K562 (cell line): ENCODE measurements at regions not wholly inside any gene's neighbourhood (a gene's known extent, or its start where the extent isn't known, plus 50 kb on each side); places are given as distances from the start of the nearest gene placed in this dataset.
A peak's percentile ranks its signal among the peaks of the same experiment; 100 is the strongest.

Experiments used
- ATAC-seq: fragments of 200-7000 bp; cut with Tn5 transposase; 3 replicates; pipeline ENCODE4 v1.9.1; 2020; ENCODE audit warnings: moderate library complexity
- BruUV-seq: library from RNA; stranded (reverse); fragments of 400-500 nt; replicated peaks from 2 replicates; lab custom pipeline; 2021; lab: Mats Ljungman, UMichigan
- CTCF ChIA-PET: fragments of 300-600 bp; formaldehyde crosslinking; extraction: SDS; loops from one replicate; lab custom pipeline; 2021; ENCODE audit warnings: low intra/inter-chr PET ratio; lab: Yijun Ruan, JAX
- POLR2A ChIA-PET: fragments of 300-600, 350-650 bp; sonication (Branson Sonifier 250); formaldehyde crosslinking; extraction: SDS; loops from one replicate; lab custom pipeline; 2021; ENCODE audit warnings: antibody characterized with exemption, inconsistent platforms; lab: Yijun Ruan, JAX
- DNase-seq, 4 experiments: peaks; one replicate each; pipeline versions ENCODE4 v3.0.0 to v3.0.0-alpha.2; 2011 to 2018; ENCODE audit warnings: low spot score in 3 of 4, mixed read lengths in 3 of 4; ENCODE audit errors: extremely low read depth in 1 of 4
- FAIRE-seq: peaks from 2 replicates; lab custom pipeline; 2011; peaks lifted over from hg19 to GRCh38; lab: Jason Lieb, UNC
- H2AFZ ChIP-seq: 2 replicates; pipeline ENCODE4 v1.6.0; 2011; ENCODE audit warnings: low read depth, low read length, control low read depth, inconsistent platforms
- H3K27ac ChIP-seq: fragments of 200-600 bp; 3 replicates; pipeline ENCODE4 v1.8.0; 2011; ENCODE audit warnings: low read depth, mild to moderate bottlenecking, control low read depth, inconsistent platforms, low read length, moderate library complexity, mixed read lengths; ENCODE audit errors: extremely low read depth
- H3K27me3 ChIP-seq, 2 experiments: fragments of 300-600 bp in 1 of 2; 2 replicates in 1 of 2; 3 replicates in 1 of 2; pipeline versions ENCODE4 v1.6.0 to v1.8.0; 2011; ENCODE audit warnings: inconsistent platforms in 2 of 2, low read length in 2 of 2, mild to moderate bottlenecking in 1 of 2, mixed read lengths in 1 of 2, moderate library complexity in 1 of 2; ENCODE audit not compliant: control insufficient read depth in 2 of 2, insufficient read depth in 2 of 2
- H3K36me3 ChIP-seq: fragments of 300-600 bp; 3 replicates; pipeline ENCODE4 v1.8.0; 2011; ENCODE audit warnings: mild to moderate bottlenecking, low read length, inconsistent platforms; ENCODE audit not compliant: control insufficient read depth, insufficient read depth
- H3K4me1 ChIP-seq, 2 experiments: fragments of 200-600 bp in 1 of 2; replicated peaks in 1 of 2; 2 replicates in 1 of 2; 3 replicates in 1 of 2; pipeline versions ENCODE4 v1.5.1 to v1.8.0; 2011; ENCODE audit warnings: inconsistent platforms in 2 of 2, low read length in 2 of 2, mild to moderate bottlenecking in 1 of 2, mixed read lengths in 1 of 2, moderate library complexity in 1 of 2; ENCODE audit not compliant: control insufficient read depth in 2 of 2, insufficient read depth in 2 of 2
- H3K4me2 ChIP-seq: 2 replicates; pipeline ENCODE4 v1.6.1; 2011; ENCODE audit warnings: low read length, control low read depth, inconsistent platforms, mixed read lengths; ENCODE audit not compliant: insufficient read depth
- H3K4me3 ChIP-seq: fragments of 200-600 bp; sonication (generic), shearing (Covaris generic); 2 replicates; pipeline ENCODE4 v1.5.1; 2016; ENCODE audit warnings: control low read depth, inconsistent platforms
- H3K79me2 ChIP-seq: fragments of 200-600 bp; 3 replicates; pipeline ENCODE4 v1.8.0; 2011; ENCODE audit warnings: low read length, inconsistent platforms; ENCODE audit not compliant: control insufficient read depth, insufficient read depth
- H3K9ac ChIP-seq, 2 experiments: 2 replicates each; pipeline versions ENCODE4 v1.6.0 to v1.6.1; 2011; ENCODE audit warnings: low read depth in 2 of 2, low read length in 2 of 2, control low read depth in 1 of 2, inconsistent platforms in 1 of 2, mild to moderate bottlenecking in 1 of 2, mixed read lengths in 1 of 2; ENCODE audit not compliant: insufficient read depth in 1 of 2
- H3K9me1 ChIP-seq: one replicate; pipeline ENCODE4 v1.6.0; 2011; ENCODE audit warnings: inconsistent platforms, mild to moderate bottlenecking, low read length, moderate library complexity; ENCODE audit not compliant: control insufficient read depth, insufficient read depth
- H3K9me3 ChIP-seq: replicated peaks from 2 replicates; pipeline ENCODE4 v1.5.1; 2011; ENCODE audit warnings: low read depth, low read length, inconsistent platforms; ENCODE audit not compliant: control insufficient read depth, insufficient read depth
- H4K20me1 ChIP-seq: replicated peaks from 2 replicates; pipeline ENCODE4 v1.6.1; 2011; ENCODE audit warnings: low read length, inconsistent platforms, mixed read lengths; ENCODE audit not compliant: control insufficient read depth, insufficient read depth
- CBFA2T3 ChIP-seq: fragments of 450-650 bp; IDR thresholded peaks from 2 replicates; pipeline ENCODE4 v1.6.1; 2017
- CHCHD3 ChIP-seq: fragments of 250-450 bp; sonication (Bioruptor Pico); IDR thresholded peaks from 2 replicates; pipeline ENCODE4 v2.1.2; 2022; ENCODE audit warnings: mild to moderate bottlenecking
- ELF4 ChIP-seq: fragments of 450-650 bp; formaldehyde crosslinking; IDR thresholded peaks from 2 replicates; pipeline ENCODE4 v1.4.0; 2022; ENCODE audit warnings: missing genetic modification characterization
- HCFC1 ChIP-seq: IDR thresholded peaks from 2 replicates; pipeline ENCODE4 v1.6.1; 2012; ENCODE audit warnings: low read depth, low read length, improper control_type of control experiment
- HEY1 ChIP-seq: fragments of 250-450 bp; sonication (Bioruptor Pico); IDR thresholded peaks from 2 replicates; pipeline ENCODE4 v1.5.0; 2020; ENCODE audit warnings: mild to moderate bottlenecking, moderate library complexity, borderline replicate concordance
- MEIS2 ChIP-seq: fragments of 450-650 bp; IDR thresholded peaks from 2 replicates; pipeline ENCODE4 v1.6.1; 2014; ENCODE audit warnings: mild to moderate bottlenecking; ENCODE audit not compliant: partially characterized antibody
- NR2C2 ChIP-seq, 2 experiments: fragments of 200-800 bp in 1 of 2; sonication (Bioruptor generic) in 1 of 2; sonication (generic) in 1 of 2; formaldehyde crosslinking in 1 of 2; IDR thresholded peaks; 2 replicates each; pipeline versions ENCODE4 v1.6.1 to v1.8.0; 2016 to 2022; ENCODE audit warnings: mild to moderate bottlenecking in 1 of 2, missing compliant biosample characterization in 1 of 2, missing genetic modification characterization in 1 of 2, missing genetic modification reagents in 1 of 2
- SLC30A9 ChIP-seq: fragments of 250-450 bp; sonication (Bioruptor Pico); IDR thresholded peaks from 2 replicates; pipeline ENCODE4 v1.8.0; 2022; ENCODE audit warnings: mild to moderate bottlenecking, moderate library complexity
- ZNF133 ChIP-seq: fragments of 250-450 bp; sonication (Bioruptor Pico); IDR thresholded peaks from 2 replicates; pipeline ENCODE4 v1.4.0; 2020; ENCODE audit warnings: mild to moderate bottlenecking
- ZNF436 ChIP-seq: fragments of 250-450, 450-650 bp; sonication (Bioruptor Pico); formaldehyde crosslinking; IDR thresholded peaks from 2 replicates; pipeline ENCODE4 v1.7.0; 2020; ENCODE audit warnings: mild to moderate bottlenecking
- WGBS: fragments of 100-300 bp; shearing (Covaris generic); methylation state at CpG from one replicate; pipeline ENCODE4 v1.1.6; 2016; ENCODE audit warnings: low coverage, mixed read lengths; ENCODE audit not compliant: insufficient coverage; ENCODE audit errors: missing lambda C conversion rate; 5-methylcytosine and 5-hydroxymethylcytosine counted together
- in situ Hi-C: fragments of 300-500 bp; cut with MboI; formaldehyde crosslinking; loops from 4 replicates; pipeline ENCODE4 v1.15.0; 2018; ENCODE audit warnings: inconsistent platforms, mixed read lengths
- intact Hi-C: fragments of 100-400 bp; cut with micrococcal nuclease; formaldehyde crosslinking; loops from 2 replicates; pipeline ENCODE4 v1.14.2; 2022

- Histone ChIP-seq H3K79me2 (no peaks in the 10 kb centered on the region), H3K36me3 (no peaks in the 10 kb centered on the region), H3K27me3 (no peaks in the 10 kb centered on the region), H3K4me3 (no peak overlapping the region), H3K9ac (no peak overlapping the region), H3K4me1 (peaks cover 0 to 13% of the 10 kb centered on the region in 2 experiments; a peak in 3 of 5 replicates), H4K20me1 (no peaks in the 10 kb centered on the region), H2AFZ (no peak overlapping the region), H3K9me1 (no peaks in the 10 kb centered on the region), H3K9me3 (no peaks in the 10 kb centered on the region), H3K27ac (no peak overlapping the region), H3K4me2 (no peak overlapping the region)
- BruUV-seq: no TSS peak
- ChIA-PET CTCF (no interaction called here), POLR2A (interaction anchor here (1.0 to 1.3 kb wide), 3 partner anchors 12 to 206 kb away, joined by 4 to 6 read pairs (median 4); no protein-coding TSS in a partner anchor)
- intact Hi-C loops (loop anchor here (5.0 kb wide), 1 partner anchor 133 kb away; no protein-coding TSS in a partner anchor), in situ Hi-C loops (no loop called here)
- ATAC-seq (no peak), DNase-seq (no peak), FAIRE-seq (no peak)
- 68% methylated on average over 4 of the region's 4 CpGs for WGBS
- peak; percentile 6 for TF ChIP-seq MEIS2
- TF ChIP-seq ELF4 (CRISPR knock-in tag): no peak
- TF ChIP-seq ZNF133 (CRISPR knock-in tag): no peak
These were observed 214.4 kb upstream of the STXBP5 start for GRCh38 chr6:146989860-146990259.

- Histone ChIP-seq H3K9me3 (no peaks in the 10 kb centered on the region), H2AFZ (no peak overlapping the region), H3K27me3 (no peaks in the 10 kb centered on the region), H3K79me2 (no peaks in the 10 kb centered on the region), H3K4me2 (no peak overlapping the region), H3K27ac (no peak overlapping the region), H3K4me1 (peaks cover 0 to 13% of the 10 kb centered on the region in 2 experiments; a peak in 2 of 5 replicates), H3K9ac (no peak overlapping the region), H3K9me1 (no peaks in the 10 kb centered on the region), H3K36me3 (no peaks in the 10 kb centered on the region), H4K20me1 (no peaks in the 10 kb centered on the region), H3K4me3 (no peak overlapping the region)
- WGBS: 61% methylated on average over 2 of the region's 2 CpGs
- no TSS peak for BruUV-seq
- ChIA-PET POLR2A (interaction anchor here (1.3 kb wide), 1 partner anchor 15 kb away, joined by 4 read pairs; no protein-coding TSS in a partner anchor), CTCF (no interaction called here)
- no peak for DNase-seq
- in situ Hi-C loops: no loop called here
- TF ChIP-seq HCFC1: no peak
- TF ChIP-seq CBFA2T3: no peak
- no peak for TF ChIP-seq HEY1
- TF ChIP-seq ZNF436 (CRISPR knock-in tag): no peak
- TF ChIP-seq SLC30A9 (CRISPR knock-in tag): no peak
- TF ChIP-seq CHCHD3 (CRISPR knock-in tag): no peak
- no peak for TF ChIP-seq NR2C2 (CRISPR knock-in tag; IDR thresholded peaks at IDR 0.05)
- no peak for TF ChIP-seq NR2C2 (tag; IDR thresholded peaks at IDR 0.05)
- no peak for FAIRE-seq
- ATAC-seq: no peak
- intact Hi-C loops: no loop called here
These were observed 213.9 kb upstream of the STXBP5 start for GRCh38 chr6:146990284-146990683.
